ENCODE measurements at regions not wholly inside any gene's neighbourhood (a gene's known extent, or its start where the extent isn't known, plus 50 kb on each side); places are given as distances from the start of the nearest gene placed in this dataset.
"Not testable (repeated sequence)": the region's sequence is repeated elsewhere in the genome, so short reads cannot be mapped to it uniquely, and the experiment has no call there.

DNA sequence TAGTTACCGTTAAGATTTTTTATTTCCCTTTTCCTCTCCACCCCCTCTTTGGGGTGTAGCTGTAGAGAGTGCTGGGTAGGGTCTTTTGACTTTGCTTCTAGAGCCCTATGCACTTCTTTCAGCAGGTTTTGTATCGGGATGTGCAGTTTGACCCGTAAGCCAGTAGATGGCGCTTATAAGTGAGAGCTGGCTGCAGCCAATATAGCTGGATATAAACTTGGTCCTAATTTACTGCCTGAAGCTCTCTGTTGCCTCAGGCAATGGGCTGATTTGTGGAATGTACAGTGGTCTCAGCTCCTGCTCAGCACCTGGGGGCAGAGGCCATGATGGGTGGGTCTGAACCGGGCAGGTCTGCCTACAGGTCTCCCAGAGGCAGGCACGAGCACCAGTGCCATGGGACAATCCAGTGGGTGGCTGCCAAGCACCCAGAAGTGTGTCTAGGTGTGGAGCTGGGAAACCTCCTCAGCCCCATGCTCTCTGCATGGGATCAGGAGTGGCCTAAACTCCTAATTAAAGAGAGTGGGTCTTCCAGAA, 146.5 kb downstream of the SPANXN1 start:
- DNase-seq: peak; percentile 29

GRCh38 chrX:145394344-145394743, 147.0 kb downstream of the SPANXN1 start:
- DNase-seq: no peak

DNA sequence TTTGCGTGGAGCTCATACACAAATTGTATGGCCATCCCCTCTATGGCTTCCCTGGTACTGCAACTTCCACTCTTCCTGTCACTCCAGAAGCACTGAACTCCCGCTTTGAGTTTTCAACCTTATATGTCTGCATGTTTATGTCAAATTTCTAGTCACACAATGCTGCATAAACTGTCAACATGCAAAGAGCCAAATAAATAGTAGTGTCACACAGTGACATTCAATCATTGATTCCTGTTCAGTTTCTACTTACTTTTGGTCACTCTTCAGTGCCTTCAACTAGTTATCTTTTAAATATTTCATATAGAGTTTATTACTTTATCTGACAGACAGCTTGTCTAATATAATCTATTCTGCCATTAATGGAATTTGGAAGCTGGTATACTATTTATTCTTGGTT, 149.3 kb downstream of the SPANXN1 start:
- no peak for DNase-seq

DNA sequence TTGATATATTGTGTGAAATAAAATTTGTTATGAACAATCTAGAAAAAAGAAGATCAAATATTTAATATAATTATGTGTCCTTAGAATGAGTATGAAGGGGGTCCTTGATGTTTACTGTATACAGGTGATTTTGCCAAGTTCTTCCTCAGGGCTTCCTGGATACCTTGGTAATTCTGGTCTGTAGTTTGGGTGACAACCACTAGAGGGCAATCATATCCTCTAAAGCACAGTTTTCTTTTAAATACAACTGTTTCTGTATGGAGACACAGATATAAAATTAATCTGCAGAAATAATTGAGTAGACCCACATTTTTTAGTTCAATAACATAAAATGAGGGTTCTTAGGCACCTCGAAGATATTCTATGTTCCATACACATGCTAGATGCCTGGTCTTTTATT, 157.7 kb downstream of the SPANXN1 start:
- DNase-seq: peak; percentile 30

GRCh38 chrX:145410622-145411021, 163.3 kb downstream of the SPANXN1 start:
- no peak for DNase-seq

DNA sequence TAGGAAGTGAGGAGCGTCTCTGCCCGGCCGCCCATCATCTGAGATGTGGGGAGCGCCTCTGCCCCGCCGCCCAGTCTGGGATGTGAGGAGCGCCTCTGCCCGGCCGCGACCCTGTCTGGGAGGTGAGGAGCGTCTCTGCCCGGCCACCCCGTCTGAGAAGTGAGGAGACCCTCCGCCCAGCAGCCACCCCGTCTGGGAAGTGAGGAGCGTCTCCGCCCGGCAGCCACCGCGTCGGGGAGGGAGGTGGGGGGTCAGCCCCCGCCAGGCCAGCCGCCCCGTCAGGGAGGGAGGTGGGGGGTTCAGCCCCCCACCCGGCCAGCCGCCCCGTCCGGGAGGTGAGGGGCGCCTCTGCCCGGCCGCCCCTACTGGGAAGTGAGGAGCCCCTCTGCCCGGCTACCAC, 188.9 kb downstream of the SPANXN1 start:
- not testable (repeated sequence) for DNase-seq

DNA sequence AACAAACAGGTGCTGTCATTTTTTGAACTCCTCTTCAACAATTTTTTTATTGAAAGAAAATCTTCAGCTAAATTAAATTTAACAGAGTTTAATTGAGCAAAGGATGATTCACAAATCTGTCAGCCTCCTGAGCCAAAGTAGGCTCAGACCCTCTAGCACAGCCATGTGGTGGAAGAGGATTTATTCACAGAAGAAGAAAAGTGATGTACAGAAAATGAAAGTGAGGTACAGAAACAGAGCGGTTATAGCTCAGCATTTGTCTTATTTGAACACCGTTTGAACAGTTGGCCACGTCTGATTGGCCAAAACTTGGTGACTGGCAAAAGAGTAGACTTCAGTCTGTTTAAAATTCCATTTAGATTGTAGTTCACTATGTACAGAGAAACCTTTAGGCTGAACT, 217.3 kb downstream of the SPANXN1 start:
- no peak for DNase-seq

DNA sequence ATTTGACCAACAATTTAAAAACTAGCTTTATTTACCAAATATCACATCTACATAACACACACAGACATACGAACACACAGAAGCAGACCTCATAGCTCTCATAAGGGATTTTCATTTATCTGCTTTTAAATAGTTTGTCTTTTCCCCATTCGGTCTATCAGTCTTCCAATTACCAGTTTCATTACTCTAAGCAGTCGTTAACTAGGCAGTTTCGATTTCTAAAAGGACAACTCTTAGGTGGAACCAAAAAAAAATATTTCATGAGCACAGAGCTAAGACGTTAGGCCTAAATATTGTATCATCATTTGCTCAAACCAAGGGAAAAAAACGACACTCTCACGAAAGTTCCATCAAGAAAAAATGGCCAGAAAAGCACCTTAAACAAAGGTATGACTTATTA, 228.4 kb downstream of the SPANXN1 start:
- no peak for DNase-seq

GRCh38 chrX:145484740-145485139, 237.4 kb downstream of the SPANXN1 start:
- no peak for DNase-seq

GRCh38 chrX:145502670-145503069, 255.4 kb downstream of the SPANXN1 start:
- DNase-seq: no peak

- no peak for DNase-seq
Observed at GRCh38 chrX:145506214-145506613, 258.9 kb downstream of the SPANXN1 start.

- DNase-seq: no peak
Observed at GRCh38 chrX:145524931-145525330, 277.6 kb downstream of the SPANXN1 start.

DNA sequence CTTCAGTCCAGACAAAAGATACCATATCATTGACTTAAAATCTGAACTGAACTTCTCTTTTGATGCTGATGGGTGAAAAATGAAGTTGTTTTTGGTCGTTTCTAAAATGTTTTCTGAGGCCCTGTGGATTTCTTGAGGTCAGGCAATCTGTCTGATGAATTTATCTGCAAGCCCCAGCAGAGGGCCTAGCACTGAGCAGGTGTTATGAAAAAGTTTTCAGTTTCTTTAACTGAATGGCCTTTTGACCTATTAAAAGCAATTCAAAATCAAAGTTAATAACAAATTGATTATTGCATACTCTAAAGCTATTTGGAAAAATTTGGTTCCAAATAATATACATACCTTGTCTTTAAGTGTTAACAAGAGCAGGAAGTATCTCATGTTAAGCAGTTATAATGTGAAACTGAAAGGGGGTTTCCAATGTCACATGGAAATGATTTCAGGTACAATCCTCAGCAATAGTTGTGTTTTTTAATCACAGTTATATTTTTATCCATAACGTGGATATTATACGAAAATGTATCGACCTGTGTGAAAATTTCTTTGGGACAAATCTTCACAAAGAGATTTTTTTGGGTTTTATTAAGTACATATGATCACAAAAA, 285.0 kb downstream of the SPANXN1 start:
- no peak for DNase-seq

DNA sequence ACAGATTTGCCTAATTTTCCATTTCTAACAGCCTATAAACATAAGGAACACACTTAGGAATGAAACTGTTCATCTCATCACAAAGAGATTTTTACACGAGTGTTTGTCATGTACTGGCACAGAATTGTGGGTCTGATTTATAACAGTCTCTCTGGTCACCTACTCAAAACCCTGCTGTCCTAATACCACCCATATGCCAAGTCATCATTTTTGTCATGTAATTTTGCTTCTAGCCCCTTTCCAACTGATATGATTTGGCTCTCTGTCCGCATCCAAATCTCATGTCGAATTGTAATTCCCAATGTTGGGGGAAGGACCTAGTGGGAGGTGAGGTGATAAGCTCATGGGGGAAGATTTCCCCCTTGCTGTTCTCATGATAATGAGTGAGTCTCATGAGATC, 284.1 kb upstream of the SLITRK2 start:
- DNase-seq: no peak

GRCh38 chrX:145549496-145549895, 268.1 kb upstream of the SLITRK2 start:
- DNase-seq: no peak

DNA sequence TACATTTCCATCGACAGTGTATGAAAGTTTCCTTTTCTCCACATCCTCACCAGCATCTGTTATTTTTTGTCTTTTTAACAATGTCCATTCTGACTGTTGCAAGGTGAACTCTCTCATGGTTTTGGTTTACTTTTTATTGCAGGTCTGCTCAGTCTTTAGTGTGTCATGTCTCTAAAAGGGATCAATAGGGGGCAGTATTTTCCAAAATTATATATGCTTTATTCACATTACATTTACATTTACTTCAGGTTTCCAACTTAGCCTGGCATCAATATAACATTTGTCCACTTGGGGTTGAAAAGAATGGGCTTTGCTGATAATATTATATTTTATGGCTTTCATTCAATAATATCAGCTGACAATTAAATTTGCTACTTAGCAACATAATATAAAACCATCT, 265.0 kb upstream of the SLITRK2 start:
- DNase-seq: no peak

DNA sequence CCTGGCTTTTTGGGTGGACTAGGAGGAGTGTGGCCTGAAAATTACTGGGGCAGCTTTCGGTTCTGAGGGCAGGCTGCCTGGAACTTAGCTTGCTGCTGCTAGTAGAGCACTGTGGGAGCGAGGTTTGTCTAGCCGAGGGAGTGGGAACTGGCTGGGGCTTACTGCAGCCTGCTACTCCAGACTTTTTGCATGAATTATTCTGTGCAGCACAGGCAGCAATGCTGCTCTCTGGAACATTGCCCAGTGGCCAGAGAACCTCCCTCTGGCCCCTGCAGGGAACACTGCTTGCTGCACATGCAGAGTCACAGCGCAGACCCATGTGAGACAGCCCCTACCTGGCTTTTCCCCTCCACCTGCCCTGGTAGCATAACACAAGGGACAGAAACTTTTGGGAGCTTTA, 263.9 kb upstream of the SLITRK2 start:
- no peak for DNase-seq

GRCh38 chrX:145563159-145563558, 254.5 kb upstream of the SLITRK2 start:
- DNase-seq: no peak

DNA sequence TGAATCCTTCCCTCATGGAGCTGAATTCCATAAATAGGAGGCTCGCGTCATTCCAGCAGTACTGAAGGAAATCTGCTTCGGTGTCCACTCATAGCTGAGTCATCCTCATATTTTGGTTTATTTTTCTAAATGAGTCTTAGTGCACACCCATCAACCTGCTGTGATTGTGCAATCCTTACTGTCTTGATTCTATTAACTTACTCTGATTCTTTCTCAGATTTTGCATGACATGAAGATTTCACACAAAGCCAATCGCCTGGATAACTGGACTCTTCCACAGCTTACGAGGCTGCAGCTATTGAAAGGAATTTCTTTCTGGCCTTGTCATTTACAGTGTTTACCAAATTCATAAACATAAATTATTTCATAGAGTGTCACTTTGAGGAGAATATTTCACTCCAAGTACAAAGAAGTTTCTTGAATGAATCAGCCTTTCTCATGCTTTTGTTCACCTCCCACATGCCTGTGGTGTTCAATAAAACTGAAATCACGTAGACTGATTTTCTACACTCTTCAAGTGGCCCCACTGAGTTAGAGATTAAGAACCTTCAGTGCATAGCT, 207.6 kb upstream of the SLITRK2 start:
- no peak for DNase-seq

DNA sequence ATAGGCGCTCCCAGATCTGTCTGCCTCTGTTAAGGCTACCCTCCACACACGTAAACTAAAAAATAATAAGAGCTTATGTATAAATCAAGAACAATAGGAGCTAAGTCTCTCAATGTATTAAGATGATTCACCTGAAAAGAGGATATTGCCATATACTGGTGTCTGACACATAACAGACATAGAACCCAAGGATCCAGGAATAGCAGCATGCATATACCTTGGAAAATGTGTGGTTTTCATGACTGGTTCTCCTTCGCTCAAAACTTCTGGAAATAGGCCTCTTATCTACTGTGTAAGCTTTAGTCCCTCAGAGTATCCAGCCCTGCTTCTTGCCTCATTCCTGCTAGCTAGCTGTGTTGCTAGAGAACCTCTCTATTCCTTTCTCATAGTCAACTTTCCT, 203.7 kb upstream of the SLITRK2 start:
- DNase-seq: no peak

GRCh38 chrX:145620666-145621065, 197.0 kb upstream of the SLITRK2 start:
- DNase-seq: no peak

- no peak for DNase-seq
Observed at GRCh38 chrX:145623453-145623852, 194.2 kb upstream of the SLITRK2 start.

GRCh38 chrX:145630081-145630480, 187.5 kb upstream of the SLITRK2 start:
- no peak for DNase-seq

DNA sequence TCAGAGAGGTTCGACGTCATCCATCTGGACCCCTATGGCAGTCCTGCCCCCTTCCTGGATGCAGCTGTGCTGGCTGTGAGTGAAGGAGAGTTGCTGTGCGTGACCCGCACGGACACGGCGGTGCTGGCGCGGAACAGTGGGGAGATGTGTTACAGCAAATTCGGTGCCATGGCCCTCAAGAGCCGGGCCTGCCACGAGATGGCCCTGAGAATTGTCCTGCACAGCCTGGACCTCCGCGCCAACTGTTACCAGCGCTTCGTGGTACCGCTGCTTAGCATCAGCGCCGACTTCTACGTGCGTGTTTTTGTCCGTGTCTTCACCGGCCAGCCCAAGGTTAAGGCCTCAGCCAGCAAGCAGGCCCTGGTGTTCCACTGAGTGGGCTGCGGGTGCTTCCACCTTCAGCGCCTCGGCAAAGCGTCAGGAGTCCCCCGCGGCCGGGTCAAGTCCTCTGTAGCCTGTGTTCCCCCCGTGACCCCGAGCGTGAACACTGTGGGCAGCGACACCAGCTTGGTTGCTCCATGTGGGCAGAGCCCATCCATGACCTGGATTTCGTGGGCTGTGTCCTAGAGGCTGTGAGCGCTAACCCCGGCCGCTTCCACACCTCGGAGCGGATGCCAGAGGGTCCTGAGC, 186.7 kb upstream of the SLITRK2 start:
- no peak for DNase-seq
